ENCODE measurements at regions not wholly inside any gene's neighbourhood (a gene's known extent, or its start where the extent isn't known, plus 50 kb on each side); places are given as distances from the start of the nearest gene placed in this dataset.

DNA sequence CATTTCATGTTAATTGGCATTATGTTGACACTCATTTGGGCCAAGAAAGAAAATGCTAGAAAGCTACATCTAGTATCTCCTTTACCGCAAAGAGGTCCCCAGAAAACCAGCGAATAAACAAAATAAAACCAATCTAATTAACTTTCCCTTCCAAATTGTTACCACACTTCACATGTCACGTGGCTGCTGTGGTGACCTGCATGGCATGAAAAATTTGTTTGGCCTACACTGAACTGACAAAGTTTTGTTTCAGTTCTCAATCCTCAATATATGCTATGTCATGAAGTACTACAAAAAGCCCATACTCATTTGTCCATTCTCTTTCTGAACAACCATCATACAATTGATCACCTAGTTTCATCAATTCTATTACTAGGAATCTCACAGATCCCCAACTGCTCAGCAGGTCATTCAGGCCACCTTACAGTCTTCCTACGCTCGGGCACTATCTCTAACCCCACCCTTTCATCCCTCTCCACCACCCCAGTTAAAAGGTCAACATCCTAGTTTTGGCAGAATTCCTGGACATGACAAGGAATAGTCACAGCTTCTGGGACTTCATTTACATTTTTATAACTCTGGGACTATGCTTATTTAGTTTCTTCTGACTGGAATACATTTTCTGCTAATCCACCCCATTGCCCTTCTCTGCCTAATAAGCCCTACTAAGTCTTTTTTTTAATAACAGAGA lies 480.4 kb downstream of the IGSF11 start:
- WGBS, 2 donors: 85 to 91% methylated on average over 5 of the region's 5 CpGs
- no peak overlapping the region for H3K4me3 ChIP-seq
- H3K27me3 ChIP-seq (ENCODE audit: control insufficient read depth in 3 of 3, insufficient read depth in 3 of 3, low read length in 2 of 3): peaks cover 0 to 12% (median 0%) of the 10 kb centered on the region in 3 donors
- no peak overlapping the region for H3K9ac ChIP-seq (ENCODE audit: insufficient read depth in 1 of 2, low read length in 2 of 2)
- H3K9me3 ChIP-seq (ENCODE audit: control insufficient read depth in 4 of 4, insufficient read depth in 3 of 4, low read length in 3 of 4): no peaks in the 10 kb centered on the region
- no peaks in the 10 kb centered on the region for H3K4me1 ChIP-seq (ENCODE audit: control insufficient read depth in 5 of 5, insufficient read depth in 5 of 5, low read length in 5 of 5)
- no peak overlapping the region for H3K27ac ChIP-seq (ENCODE audit: low read depth in 1 of 2, low read length in 1 of 2)
- ATAC-seq (ENCODE audit: insufficient read depth, low FRiP score) (no peak), DNase-seq (no peak)
- TF ChIP-seq, protein P1, sequence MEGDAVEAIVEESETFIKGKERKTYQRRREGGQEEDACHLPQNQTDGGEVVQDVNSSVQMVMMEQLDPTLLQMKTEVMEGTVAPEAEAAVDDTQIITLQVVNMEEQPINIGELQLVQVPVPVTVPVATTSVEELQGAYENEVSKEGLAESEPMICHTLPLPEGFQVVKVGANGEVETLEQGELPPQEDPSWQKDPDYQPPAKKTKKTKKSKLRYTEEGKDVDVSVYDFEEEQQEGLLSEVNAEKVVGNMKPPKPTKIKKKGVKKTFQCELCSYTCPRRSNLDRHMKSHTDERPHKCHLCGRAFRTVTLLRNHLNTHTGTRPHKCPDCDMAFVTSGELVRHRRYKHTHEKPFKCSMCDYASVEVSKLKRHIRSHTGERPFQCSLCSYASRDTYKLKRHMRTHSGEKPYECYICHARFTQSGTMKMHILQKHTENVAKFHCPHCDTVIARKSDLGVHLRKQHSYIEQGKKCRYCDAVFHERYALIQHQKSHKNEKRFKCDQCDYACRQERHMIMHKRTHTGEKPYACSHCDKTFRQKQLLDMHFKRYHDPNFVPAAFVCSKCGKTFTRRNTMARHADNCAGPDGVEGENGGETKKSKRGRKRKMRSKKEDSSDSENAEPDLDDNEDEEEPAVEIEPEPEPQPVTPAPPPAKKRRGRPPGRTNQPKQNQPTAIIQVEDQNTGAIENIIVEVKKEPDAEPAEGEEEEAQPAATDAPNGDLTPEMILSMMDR (IDR thresholded peaks at IDR 0.05; ENCODE audit: control extremely low read depth, extremely low read depth): no peak
- H3K36me3 ChIP-seq (ENCODE audit: control insufficient read depth in 4 of 4, insufficient read depth in 4 of 4, low read length in 4 of 4): no peaks in the 10 kb centered on the region

DNA sequence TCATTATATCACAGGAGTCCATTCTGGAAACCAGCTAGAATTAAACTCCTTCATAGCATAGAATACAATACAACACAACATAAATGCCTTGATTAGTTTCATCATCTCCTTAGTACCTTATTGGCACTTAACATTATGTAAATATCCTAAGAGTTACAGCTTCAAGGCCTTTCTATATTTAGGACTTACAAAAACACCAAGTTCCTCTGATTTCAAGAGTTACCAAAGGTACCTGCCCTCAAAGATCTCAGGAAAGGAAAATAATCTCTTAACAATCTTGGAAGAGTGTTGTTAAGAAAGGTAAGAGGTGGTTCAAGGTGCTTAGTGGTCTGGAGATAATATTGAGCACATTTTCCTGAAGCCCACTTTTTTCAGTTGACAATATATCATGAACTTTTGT lies 477.7 kb downstream of the IGSF11 start:
- TF ChIP-seq, protein P1 (IDR thresholded peaks at IDR 0.05; ENCODE audit: control extremely low read depth, extremely low read depth): no peak
- no peak overlapping the region for H3K9ac ChIP-seq (ENCODE audit: insufficient read depth in 1 of 2, low read length in 2 of 2)
- no peaks in the 10 kb centered on the region for H3K9me3 ChIP-seq (ENCODE audit: control insufficient read depth in 4 of 4, insufficient read depth in 3 of 4, low read length in 3 of 4)
- H3K36me3 ChIP-seq (ENCODE audit: control insufficient read depth in 4 of 4, insufficient read depth in 4 of 4, low read length in 4 of 4): no peaks in the 10 kb centered on the region
- H3K27me3 ChIP-seq (ENCODE audit: control insufficient read depth in 3 of 3, insufficient read depth in 3 of 3, low read length in 2 of 3): peaks cover 0 to 10% (median 0%) of the 10 kb centered on the region in 3 donors
- DNase-seq: peak in 1 of 3 donors; percentile 16
- H3K27ac ChIP-seq (ENCODE audit: low read depth in 1 of 2, low read length in 1 of 2): no peak overlapping the region
- no peak overlapping the region for H3K4me3 ChIP-seq
- H3K4me1 ChIP-seq (ENCODE audit: control insufficient read depth in 5 of 5, insufficient read depth in 5 of 5, low read length in 5 of 5): no peaks in the 10 kb centered on the region
- ATAC-seq (ENCODE audit: insufficient read depth, low FRiP score): peak; percentile 38

DNA sequence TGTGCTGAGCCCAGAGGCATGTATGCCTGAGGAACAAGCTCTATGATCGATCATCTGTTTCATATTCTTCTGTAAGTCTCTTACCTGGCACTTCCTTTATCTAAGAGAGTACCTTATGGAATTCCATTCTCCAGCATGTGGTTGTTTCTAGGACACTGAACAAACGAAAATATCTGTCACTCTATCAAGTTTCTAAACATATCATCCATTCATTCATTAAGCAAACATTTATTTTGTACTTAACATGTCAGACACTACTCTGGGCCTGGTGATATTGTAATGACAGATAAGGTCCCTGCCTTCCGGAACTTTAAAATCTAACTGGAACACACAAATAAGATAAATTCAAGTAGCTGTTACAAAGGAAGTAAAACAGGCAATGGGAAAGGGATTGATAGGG lies 477.1 kb downstream of the IGSF11 start:
- ATAC-seq (ENCODE audit: insufficient read depth, low FRiP score): no peak
- no peak overlapping the region for H3K27ac ChIP-seq (ENCODE audit: low read depth in 1 of 2, low read length in 1 of 2)
- DNase-seq: no peak
- no peaks in the 10 kb centered on the region for H3K4me1 ChIP-seq (ENCODE audit: control insufficient read depth in 5 of 5, insufficient read depth in 5 of 5, low read length in 5 of 5)
- no peak overlapping the region for H3K4me3 ChIP-seq
- 43 to 56% methylated on average over 3 of the region's 3 CpGs for whole genome bisulfite sequencing, 2 donors
- TF ChIP-seq, protein P1 (IDR thresholded peaks at IDR 0.05; ENCODE audit: control extremely low read depth, extremely low read depth): no peak
- no peaks in the 10 kb centered on the region for H3K36me3 ChIP-seq (ENCODE audit: control insufficient read depth in 4 of 4, insufficient read depth in 4 of 4, low read length in 4 of 4)
- H3K9me3 ChIP-seq (ENCODE audit: control insufficient read depth in 4 of 4, insufficient read depth in 3 of 4, low read length in 3 of 4): no peaks in the 10 kb centered on the region
- peaks cover 0 to 10% (median 0%) of the 10 kb centered on the region in 3 donors for H3K27me3 ChIP-seq (ENCODE audit: control insufficient read depth in 3 of 3, insufficient read depth in 3 of 3, low read length in 2 of 3)
- no peak overlapping the region for H3K9ac ChIP-seq (ENCODE audit: insufficient read depth in 1 of 2, low read length in 2 of 2)

DNA sequence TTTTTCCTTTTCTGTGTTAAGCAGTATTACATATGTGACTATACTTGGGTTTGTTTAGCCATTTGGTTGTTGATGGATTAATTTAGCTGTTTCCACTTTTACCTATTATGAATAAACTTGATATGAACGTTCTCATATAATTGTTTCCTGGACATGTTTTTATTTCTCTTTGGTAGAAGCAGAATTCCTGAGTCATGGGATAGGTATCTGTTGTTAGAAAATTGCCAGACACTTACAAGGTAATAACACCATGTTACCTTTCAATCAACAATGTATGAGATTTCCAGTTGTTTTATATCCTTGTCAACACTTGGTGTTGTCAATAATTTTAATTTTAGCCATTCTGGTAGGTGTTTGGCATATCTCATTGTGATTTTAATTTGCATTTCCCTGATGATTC lies 475.4 kb downstream of the IGSF11 start:
- H3K36me3 ChIP-seq (ENCODE audit: control insufficient read depth in 4 of 4, insufficient read depth in 4 of 4, low read length in 4 of 4): no peaks in the 10 kb centered on the region
- peaks cover 0 to 10% (median 0%) of the 10 kb centered on the region in 3 donors for H3K27me3 ChIP-seq (ENCODE audit: control insufficient read depth in 3 of 3, insufficient read depth in 3 of 3, low read length in 2 of 3)
- H3K9ac ChIP-seq (ENCODE audit: insufficient read depth in 1 of 2, low read length in 2 of 2): no peak overlapping the region
- DNase-seq (no peak), ATAC-seq (ENCODE audit: insufficient read depth, low FRiP score) (no peak)
- H3K27ac ChIP-seq (ENCODE audit: low read depth in 1 of 2, low read length in 1 of 2): no peak overlapping the region
- H3K4me1 ChIP-seq (ENCODE audit: control insufficient read depth in 5 of 5, insufficient read depth in 5 of 5, low read length in 5 of 5): peaks cover 0 to 4% (median 0%) of the 10 kb centered on the region in 5 donors
- TF ChIP-seq, protein P1 (IDR thresholded peaks at IDR 0.05; ENCODE audit: control extremely low read depth, extremely low read depth): no peak
- H3K4me3 ChIP-seq: no peak overlapping the region
- 55 to 59% methylated on average over 1 of the region's 1 CpG for WGBS, 2 donors
- no peaks in the 10 kb centered on the region for H3K9me3 ChIP-seq (ENCODE audit: control insufficient read depth in 4 of 4, insufficient read depth in 3 of 4, low read length in 3 of 4)
